GM19099 (cell line): ENCODE measurements at regions not wholly inside any gene's neighbourhood (a gene's known extent, or its start where the extent isn't known, plus 50 kb on each side); places are given as distances from the start of the nearest gene placed in this dataset.

Experiments used
- POLR2A ChIP-seq: IDR thresholded peaks from 3 replicates; pipeline ENCODE4 v1.6.1; 2011; ENCODE audit warnings: low read depth; ENCODE audit not compliant: insufficient read length; ENCODE audit errors: extremely low read depth

DNA sequence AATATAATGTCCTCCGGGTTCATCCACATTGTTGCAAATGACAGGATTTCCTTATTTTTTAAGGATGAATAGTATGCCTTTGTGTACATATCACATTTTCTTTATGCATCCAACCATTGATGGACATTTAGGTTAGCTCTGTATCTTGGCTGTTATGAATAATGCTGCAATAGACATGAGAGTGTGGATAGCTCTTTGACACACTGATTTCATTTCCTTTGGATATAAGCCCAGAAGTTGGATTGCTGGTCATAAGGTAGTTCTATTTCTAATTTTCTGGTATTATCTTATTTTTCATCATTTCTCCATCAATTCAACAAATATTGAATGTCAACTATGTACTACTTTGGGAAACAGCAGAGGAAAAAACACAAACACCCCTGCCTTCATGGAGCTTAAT is 423.3 kb downstream of the MTX2 start:
- TF ChIP-seq POLR2A, result no peak

DNA sequence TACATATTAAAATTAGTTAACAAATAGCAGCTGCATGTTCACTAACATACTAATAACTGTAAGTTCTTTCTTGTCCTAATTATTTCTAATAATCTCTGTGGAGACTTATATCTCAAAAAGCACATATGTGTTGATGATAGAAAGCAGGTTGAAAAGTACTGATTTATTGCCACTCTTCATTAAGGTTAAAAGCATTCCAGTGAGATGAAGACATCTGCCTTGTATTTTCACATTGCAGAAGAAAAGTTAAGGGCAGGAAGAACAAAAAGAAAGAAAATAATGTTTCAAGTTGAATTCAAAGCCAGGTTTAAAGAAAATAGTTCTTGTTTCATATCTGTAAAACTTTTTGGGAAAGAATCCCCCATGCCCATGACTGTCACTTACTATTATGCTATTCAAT is 429.9 kb downstream of the MTX2 start:
- no peak for TF ChIP-seq POLR2A

- no peak for TF ChIP-seq POLR2A
These were observed 430.4 kb downstream of the MTX2 start for GRCh38 chr2:176699644-176700043.

DNA sequence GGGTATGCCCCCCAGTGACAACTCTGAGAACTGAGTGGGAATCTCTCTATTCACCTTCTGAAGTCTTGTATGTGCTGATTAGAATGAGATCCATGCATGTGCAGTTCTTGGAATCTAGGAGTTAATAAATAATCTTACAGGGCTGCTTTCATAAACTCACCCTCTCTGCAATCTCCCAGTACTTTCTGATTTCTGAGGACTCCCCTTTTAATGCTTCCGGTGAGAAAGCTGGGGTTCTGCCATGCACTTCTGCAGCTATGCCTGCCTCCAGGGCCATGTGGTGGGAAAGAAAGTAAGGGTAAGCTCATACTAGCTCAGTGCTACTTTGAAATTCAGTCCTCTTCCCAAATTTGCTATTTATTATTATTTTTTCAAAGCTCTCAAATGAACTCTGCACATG is 432.9 kb downstream of the MTX2 start:
- no peak for TF ChIP-seq POLR2A

DNA sequence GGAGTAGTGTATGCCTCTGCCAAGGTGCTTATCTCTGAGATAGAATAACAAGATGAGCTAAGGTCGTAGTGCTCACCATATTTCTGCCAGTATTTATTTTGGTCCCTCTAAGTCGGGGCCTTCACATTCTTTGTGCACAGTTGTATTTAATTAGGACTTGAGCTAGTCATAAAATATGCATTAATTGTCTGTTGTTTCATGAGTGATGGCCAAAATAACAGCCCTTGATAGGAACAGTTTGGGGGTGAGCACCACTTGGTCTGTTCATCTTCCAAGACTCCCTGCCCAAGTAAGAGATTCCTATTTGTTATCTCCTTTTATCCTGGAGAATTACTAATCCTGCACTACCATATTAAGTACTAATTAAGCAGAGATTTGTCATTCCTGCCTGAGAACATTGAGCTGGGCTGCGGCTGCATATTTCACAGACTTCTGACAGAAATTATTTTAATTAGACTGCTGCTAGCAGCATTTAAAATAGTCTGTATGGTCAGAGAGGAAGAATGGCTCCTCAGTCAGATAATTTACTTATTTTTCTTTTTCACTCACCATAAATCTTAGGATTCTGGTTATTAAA is 435.1 kb downstream of the MTX2 start:
- no peak for TF ChIP-seq POLR2A

DNA sequence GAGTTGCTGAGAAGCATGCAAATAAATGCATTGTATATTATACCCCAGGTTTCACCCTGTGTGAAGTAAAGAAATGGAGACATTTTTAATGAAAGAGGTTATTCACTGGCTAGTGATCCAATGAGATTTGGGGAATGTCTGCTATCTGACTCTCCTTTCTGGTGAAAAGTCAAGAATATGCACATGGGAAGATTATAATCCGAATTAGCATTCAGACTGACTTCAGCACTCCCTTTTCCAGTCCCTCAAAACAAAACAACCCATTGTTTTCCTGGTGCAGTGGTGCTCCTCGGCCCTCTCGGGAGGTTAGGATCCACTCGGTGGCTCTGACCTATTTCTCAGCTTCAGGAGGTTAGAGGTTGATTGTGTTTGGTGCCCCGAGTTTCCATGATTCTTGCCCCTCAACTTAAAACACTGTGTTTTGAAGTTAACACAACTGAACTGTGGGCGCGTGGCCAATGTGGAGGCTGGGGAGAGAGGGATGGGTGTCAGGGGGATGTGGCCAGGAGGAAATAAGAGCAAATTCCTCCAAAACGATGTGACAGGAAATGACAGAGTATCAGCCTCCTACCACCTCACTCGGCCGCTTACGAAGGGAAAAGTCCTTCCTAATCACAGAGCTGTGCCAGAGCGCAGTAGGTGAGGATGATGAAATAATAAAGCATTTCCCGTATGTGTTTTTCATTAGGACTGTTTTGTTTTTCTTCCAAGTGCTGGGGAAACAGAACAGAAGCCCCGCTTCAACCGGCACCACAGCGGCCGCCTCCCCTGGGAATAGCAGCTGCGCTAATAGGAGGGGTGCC is 440.1 kb downstream of the MTX2 start:
- no peak for TF ChIP-seq POLR2A

DNA sequence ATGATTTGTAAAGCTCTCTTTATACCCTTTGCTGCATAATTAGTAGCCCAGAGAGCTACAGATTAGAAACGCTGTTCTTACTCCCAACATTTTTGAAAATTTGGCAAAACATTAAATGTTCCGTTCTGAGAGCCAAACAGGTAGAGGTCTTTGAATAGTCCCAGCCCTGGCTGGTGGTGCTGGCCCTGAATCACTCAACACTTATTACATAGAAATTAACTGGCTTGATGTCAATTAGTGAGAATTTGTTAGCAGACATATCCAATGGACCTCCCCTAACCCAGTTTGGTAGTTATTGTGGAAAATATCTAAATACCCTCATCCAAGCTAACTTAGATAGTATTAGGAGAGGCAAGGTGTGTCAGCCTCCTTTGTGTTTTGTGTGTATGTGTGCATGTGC is 440.7 kb downstream of the MTX2 start:
- no peak for TF ChIP-seq POLR2A

- TF ChIP-seq POLR2A, result no peak
These were observed 441.5 kb downstream of the MTX2 start for GRCh38 chr2:176710657-176711186.

GRCh38 chr2:176725873-176726645 is 456.8 kb downstream of the MTX2 start:
- TF ChIP-seq POLR2A, result no peak

GRCh38 chr2:176727696-176728095 is 458.5 kb downstream of the MTX2 start:
- no peak for TF ChIP-seq POLR2A

DNA sequence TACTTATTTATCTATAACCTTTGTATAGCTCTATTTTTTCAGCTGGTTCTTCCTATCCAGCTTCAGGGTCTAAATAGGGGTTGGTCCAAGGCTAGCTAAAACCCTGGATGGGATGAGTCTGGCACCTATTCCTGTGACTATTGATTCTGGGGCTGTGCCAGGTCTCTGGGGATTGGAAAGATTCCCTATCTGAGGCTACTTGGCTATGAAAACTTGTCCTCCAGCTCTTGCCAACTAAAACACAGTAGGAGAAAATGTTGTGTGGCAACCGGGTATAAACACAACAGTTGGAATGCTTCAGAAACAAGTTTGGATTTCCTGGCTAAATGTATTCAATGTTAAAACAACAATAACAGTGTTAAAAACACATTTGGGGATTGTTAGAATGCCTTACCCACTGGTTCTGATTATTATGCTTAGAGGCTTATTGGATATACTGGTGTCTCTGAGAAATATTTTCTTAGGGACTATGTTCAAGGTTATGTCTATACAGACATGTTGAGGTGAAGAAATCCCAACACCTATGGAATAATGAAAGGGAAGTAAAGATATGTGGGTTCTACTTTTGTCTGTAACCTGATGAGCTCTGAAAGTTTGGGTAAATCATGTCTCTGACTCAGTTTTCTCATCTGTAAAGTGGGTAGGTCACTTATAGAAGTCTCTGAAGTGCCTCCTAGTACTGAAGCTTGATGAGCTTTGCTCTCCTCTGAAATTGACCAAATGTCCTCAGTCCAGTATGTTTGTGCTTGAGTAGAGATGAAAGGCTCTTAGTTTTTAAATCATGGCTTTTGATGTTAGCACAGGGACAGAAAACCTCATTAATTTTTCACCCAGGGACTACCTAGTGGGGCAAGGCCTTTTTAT is 460.7 kb downstream of the MTX2 start:
- no peak for TF ChIP-seq POLR2A

DNA sequence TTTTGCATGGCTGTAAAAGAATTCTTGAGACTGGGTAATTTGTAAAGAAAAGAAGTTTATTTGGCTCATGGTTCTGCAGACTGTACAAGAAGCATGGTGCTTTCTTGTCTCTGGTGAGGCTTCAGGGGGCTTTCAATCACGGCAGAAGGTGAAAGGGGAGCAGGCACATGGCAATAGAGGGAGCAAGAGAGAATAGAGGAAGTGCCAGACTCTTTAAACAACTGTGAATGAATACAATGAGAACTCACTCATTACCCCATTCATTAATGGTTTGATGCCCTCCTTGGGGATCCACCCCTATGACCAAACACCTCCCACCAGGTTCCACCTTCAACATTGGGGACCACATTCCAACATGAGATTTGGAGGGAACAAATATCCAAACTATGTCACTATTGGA is 463.5 kb downstream of the MTX2 start:
- TF ChIP-seq POLR2A, result no peak

GRCh38 chr2:176733698-176734430 is 464.6 kb downstream of the MTX2 start:
- no peak for TF ChIP-seq POLR2A

- no peak for TF ChIP-seq POLR2A
These were observed 465.6 kb downstream of the MTX2 start for GRCh38 chr2:176734868-176735267.

DNA sequence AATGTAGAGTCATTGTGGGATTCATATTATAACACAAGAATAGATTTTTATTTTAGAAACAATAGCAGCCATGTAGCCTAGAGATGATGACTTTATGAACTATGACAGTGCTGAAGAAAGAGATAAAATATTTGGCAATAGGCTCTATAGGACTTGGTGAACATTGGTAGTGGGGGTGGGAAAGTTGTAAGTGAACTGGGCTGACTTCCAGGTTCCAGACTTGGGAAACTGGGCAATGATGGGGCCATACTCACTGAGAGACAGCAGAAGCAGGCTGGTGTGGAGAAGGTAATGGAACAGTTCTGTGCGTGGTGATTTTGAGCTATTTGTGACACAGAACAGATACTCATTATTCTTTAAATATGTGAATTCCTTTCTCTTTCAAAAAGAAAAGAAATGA is 470.3 kb upstream of the HNRNPA3 start:
- no peak for TF ChIP-seq POLR2A

DNA sequence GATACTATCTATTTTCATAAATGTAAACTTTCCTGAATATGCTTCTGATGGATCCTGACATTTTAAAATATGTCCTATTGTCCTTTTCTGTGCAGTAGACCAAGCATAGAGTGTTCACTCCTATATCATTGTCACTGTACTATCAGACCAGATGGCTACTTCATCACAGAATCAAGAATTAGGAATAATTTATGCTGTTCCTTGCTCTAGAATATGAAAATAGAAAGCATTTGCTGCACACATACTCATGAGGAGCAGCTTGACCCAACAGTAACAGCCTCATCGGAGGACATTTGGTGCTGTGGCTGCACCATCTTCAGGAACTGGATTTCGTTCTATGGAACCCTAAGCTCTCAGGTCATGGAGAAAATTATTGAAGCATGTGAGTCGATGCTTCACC is 468.9 kb upstream of the HNRNPA3 start:
- TF ChIP-seq POLR2A, result no peak
